H1 (cell line): ENCODE measurements at regions not wholly inside any gene's neighbourhood (a gene's known extent, or its start where the extent isn't known, plus 50 kb on each side); places are given as distances from the start of the nearest gene placed in this dataset.

ENCODE experiments used
- CTCF ChIA-PET: fragments of 300-600 bp; sonication (Branson Sonifier 250); formaldehyde crosslinking; loops from one replicate; lab custom pipeline; 2021; ENCODE audit not compliant: partially characterized antibody; lab: Charles Lee
- POLR2A ChIA-PET: fragments of 300-600 bp; sonication (Branson Sonifier 250); formaldehyde crosslinking; loops from one replicate; lab custom pipeline; 2021; ENCODE audit warnings: inconsistent platforms; ENCODE audit not compliant: partially characterized antibody; lab: Charles Lee
- DNase-seq, 2 experiments: peaks; one replicate each; pipeline versions ENCODE4 v3.0.0 to v3.0.0-alpha.2; 2010 to 2022; ENCODE audit warnings: low spot score in 2 of 2, low read depth in 1 of 2, mixed read lengths in 1 of 2
- FAIRE-seq: peaks from 2 replicates; lab custom pipeline; 2011; peaks lifted over from hg19 to GRCh38; lab: Jason Lieb, UNC
- H2AFZ ChIP-seq: 2 replicates; pipeline ENCODE4 v1.8.1; 2012; ENCODE audit warnings: low read length, inconsistent platforms
- H2AK5ac ChIP-seq: 2 replicates; pipeline ENCODE4 v1.6.1; 2013; ENCODE audit warnings: low read depth, low read length
- H2BK120ac ChIP-seq: replicated peaks from 2 replicates; pipeline ENCODE3; 2013; ENCODE audit warnings: low read depth, low read length, inconsistent platforms
- H2BK12ac ChIP-seq: 2 replicates; pipeline ENCODE4 v1.6.1; 2013; ENCODE audit warnings: low read depth, low read length
- H2BK15ac ChIP-seq: 2 replicates; pipeline ENCODE4 v1.6.1; 2013; ENCODE audit warnings: low read length
- H2BK20ac ChIP-seq: 2 replicates; pipeline ENCODE4 v1.6.1; 2013; ENCODE audit warnings: low read length
- H2BK5ac ChIP-seq: 2 replicates; pipeline ENCODE4 v1.6.1; 2013; ENCODE audit warnings: low read depth, low read length
- H3K14ac ChIP-seq: 2 replicates; pipeline ENCODE4 v1.6.1; 2013; ENCODE audit warnings: inconsistent platforms; ENCODE audit not compliant: insufficient read length
- H3K18ac ChIP-seq: 2 replicates; pipeline ENCODE4 v1.6.1; 2013; ENCODE audit warnings: low read length; ENCODE audit errors: extremely low read depth
- H3K23ac ChIP-seq: 2 replicates; pipeline ENCODE4 v1.6.1; 2013; ENCODE audit warnings: inconsistent platforms; ENCODE audit not compliant: insufficient read length
- H3K23me2 ChIP-seq: 2 replicates; pipeline ENCODE4 v1.6.1; 2013; ENCODE audit warnings: low read depth, low read length
- H3K27ac ChIP-seq: 2 replicates; pipeline ENCODE4 v1.6.1; 2011; ENCODE audit warnings: low read depth, low read length, inconsistent platforms
- H3K27me3 ChIP-seq, 4 experiments: replicated peaks in 1 of 4; 1 replicate in 1 of 4; 2 replicates in 3 of 4; pipeline versions ENCODE4 v1.6.1 to v1.8.1; 2011 to 2013; ENCODE audit warnings: low read length in 3 of 4, mild to moderate bottlenecking in 3 of 4, inconsistent platforms in 2 of 4, mixed read lengths in 2 of 4, moderate library complexity in 1 of 4; ENCODE audit not compliant: control insufficient read depth in 3 of 4, insufficient read depth in 3 of 4; ENCODE audit errors: extremely low read depth in 1 of 4
- H3K36me3 ChIP-seq, 4 experiments: 2 replicates each; pipeline versions ENCODE4 v1.6.1 to v1.8.1; 2011 to 2013; ENCODE audit warnings: mild to moderate bottlenecking in 4 of 4, low read length in 3 of 4, moderate library complexity in 2 of 4, control low read depth in 1 of 4, inconsistent platforms in 1 of 4; ENCODE audit not compliant: insufficient read depth in 4 of 4, control insufficient read depth in 2 of 4
- H3K4ac ChIP-seq: replicated peaks from 2 replicates; pipeline ENCODE3; 2013; ENCODE audit warnings: low read length, low read depth, mixed read lengths, inconsistent platforms; ENCODE audit not compliant: insufficient read length
- H3K4me1 ChIP-seq, 4 experiments: replicated peaks in 1 of 4; 1 replicate in 1 of 4; 2 replicates in 3 of 4; pipeline versions ENCODE4 v1.6.1 to v1.8.1; 2011 to 2013; ENCODE audit warnings: low read length in 3 of 4, inconsistent platforms in 2 of 4, mixed read lengths in 1 of 4; ENCODE audit not compliant: insufficient read depth in 4 of 4, control insufficient read depth in 3 of 4
- H3K4me2 ChIP-seq, 2 experiments: 2 replicates each; pipeline versions ENCODE4 v1.6.1 to v1.8.1; 2011 to 2013; ENCODE audit warnings: low read depth in 2 of 2, low read length in 2 of 2, control low read depth in 1 of 2, inconsistent platforms in 1 of 2, mild to moderate bottlenecking in 1 of 2; ENCODE audit not compliant: insufficient read depth in 1 of 2
- H3K4me3 ChIP-seq, 4 experiments: fragments of 200-600, 300-600 bp in 1 of 4; sonication (generic), shearing (Covaris generic), sonication (Bioruptor Twin) in 1 of 4; 2 replicates each; pipeline versions ENCODE4 v1.5.1 to v1.8.1; 2011 to 2016; ENCODE audit warnings: low read length in 4 of 4, low read depth in 3 of 4, control low read depth in 2 of 4, inconsistent platforms in 2 of 4, mild to moderate bottlenecking in 2 of 4, mixed read lengths in 1 of 4, moderate library complexity in 1 of 4; ENCODE audit not compliant: insufficient read depth in 2 of 4; ENCODE audit errors: extremely low read depth in 1 of 4
- H3K56ac ChIP-seq: replicated peaks from 2 replicates; pipeline ENCODE3; 2013; ENCODE audit warnings: low read depth, mild to moderate bottlenecking, mixed read lengths, low read length, inconsistent platforms; ENCODE audit not compliant: insufficient read length
- H3K79me1 ChIP-seq: 2 replicates; pipeline ENCODE4 v1.6.1; 2013; ENCODE audit warnings: low read depth, low read length, control low read depth
- H3K79me2 ChIP-seq, 2 experiments: 2 replicates each; pipeline versions ENCODE4 v1.6.1 to v1.8.1; 2012 to 2013; ENCODE audit warnings: low read length in 2 of 2, mild to moderate bottlenecking in 2 of 2, inconsistent platforms in 1 of 2; ENCODE audit not compliant: insufficient read depth in 2 of 2, control insufficient read depth in 1 of 2
- H3K9ac ChIP-seq, 4 experiments: replicated peaks in 1 of 4; 1 replicate in 1 of 4; 2 replicates in 3 of 4; pipeline versions ENCODE4 v1.6.1 to v1.8.1; 2011 to 2013; ENCODE audit warnings: low read depth in 3 of 4, low read length in 3 of 4, control low read depth in 2 of 4, mild to moderate bottlenecking in 2 of 4, moderate library complexity in 2 of 4, inconsistent platforms in 1 of 4; ENCODE audit errors: extremely low read depth in 1 of 4
- H3K9me3 ChIP-seq, 2 experiments: 2 replicates each; pipeline versions ENCODE4 v1.6.1 to v1.8.1; 2012 to 2013; ENCODE audit warnings: mild to moderate bottlenecking in 2 of 2, moderate library complexity in 2 of 2, control low read depth in 1 of 2, inconsistent platforms in 1 of 2, low read depth in 1 of 2, low read length in 1 of 2, mixed read lengths in 1 of 2; ENCODE audit not compliant: insufficient read depth in 2 of 2
- H4K20me1 ChIP-seq, 2 experiments: replicated peaks in 1 of 2; 2 replicates each; pipeline versions ENCODE3 to v1.8.1; 2011 to 2013; ENCODE audit warnings: inconsistent platforms in 2 of 2, low read length in 2 of 2, mild to moderate bottlenecking in 1 of 2; ENCODE audit not compliant: insufficient read depth in 2 of 2, control insufficient read depth in 1 of 2
- H4K5ac ChIP-seq: 2 replicates; pipeline ENCODE4 v1.6.1; 2013; ENCODE audit warnings: low read length, low read depth, mixed read lengths, inconsistent platforms; ENCODE audit not compliant: insufficient read length
- H4K8ac ChIP-seq: 2 replicates; pipeline ENCODE4 v1.8.0; 2013; ENCODE audit warnings: mild to moderate bottlenecking, moderate library complexity, low read length, inconsistent platforms; ENCODE audit not compliant: insufficient read depth; ENCODE audit errors: extremely low read depth
- H4K91ac ChIP-seq: replicated peaks from 2 replicates; pipeline ENCODE3; 2013; ENCODE audit warnings: low read length, mixed read lengths, inconsistent platforms; ENCODE audit not compliant: insufficient read length
- BCL11A ChIP-seq, 2 experiments: IDR thresholded peaks; one replicate each; pipeline ENCODE4 v1.6.1; 2011; ENCODE audit warnings: low read depth in 2 of 2, low read length in 2 of 2, mild to moderate bottlenecking in 2 of 2
- CBX5 ChIP-seq: fragments of 300-800, 300-1000 bp; sonication (generic); IDR thresholded peaks from 2 replicates; pipeline ENCODE4 v1.7.1; 2016; ENCODE audit warnings: antibody characterized with exemption, low read length, low read depth
- CEBPB ChIP-seq: IDR thresholded peaks from 2 replicates; pipeline ENCODE4 v1.6.1; 2012; ENCODE audit warnings: low read depth, low read length
- CHD1 ChIP-seq: IDR thresholded peaks from 2 replicates; pipeline ENCODE4 v1.6.1; 2012; ENCODE audit warnings: low read depth, low read length, improper control_type of control experiment
- GTF2F1 ChIP-seq: IDR thresholded peaks from 2 replicates; pipeline ENCODE4 v1.6.1; 2012; ENCODE audit warnings: low read depth, low read length, improper control_type of control experiment, borderline replicate concordance
- SAP30 ChIP-seq: fragments of 300-600 bp; sonication (generic); IDR thresholded peaks from 2 replicates; pipeline ENCODE4 v1.7.1; 2012; ENCODE audit warnings: low read length, moderate library complexity, mild to moderate bottlenecking, inconsistent platforms; ENCODE audit not compliant: insufficient read depth, insufficient replicate concordance
- SIN3A ChIP-seq, 2 experiments: IDR thresholded peaks in 1 of 2; conservative IDR thresholded peaks in 1 of 2; 2 replicates each; pipeline ENCODE4 v1.6.1; 2011 to 2012; ENCODE audit warnings: low read length in 2 of 2, improper control_type of control experiment in 1 of 2, low read depth in 1 of 2, mild to moderate bottlenecking in 1 of 2
- WGBS, 2 experiments: shearing (Covaris generic) in 1 of 2; methylation state at CpG; one replicate each; pipeline versions ENCODE4 v1.1.6 to v1.1.7; 2013 to 2015; ENCODE audit warnings: low lambda C conversion rate in 2 of 2, mixed read lengths in 2 of 2, inconsistent platforms in 1 of 2, low coverage in 1 of 2, missing lambda C conversion rate in 1 of 2; ENCODE audit not compliant: insufficient replicate concordance in 2 of 2, insufficient coverage in 1 of 2, insufficient read length in 1 of 2; ENCODE audit errors: extremely low coverage in 1 of 2, missing lambda C conversion rate in 1 of 2; 5-methylcytosine and 5-hydroxymethylcytosine counted together
- TF ChIP-seq, protein P1 (sequence below): IDR thresholded peaks from 2 replicates; pipeline ENCODE4 v1.6.1; 2011; ENCODE audit warnings: low read length, improper control_type of control experiment

DNA sequence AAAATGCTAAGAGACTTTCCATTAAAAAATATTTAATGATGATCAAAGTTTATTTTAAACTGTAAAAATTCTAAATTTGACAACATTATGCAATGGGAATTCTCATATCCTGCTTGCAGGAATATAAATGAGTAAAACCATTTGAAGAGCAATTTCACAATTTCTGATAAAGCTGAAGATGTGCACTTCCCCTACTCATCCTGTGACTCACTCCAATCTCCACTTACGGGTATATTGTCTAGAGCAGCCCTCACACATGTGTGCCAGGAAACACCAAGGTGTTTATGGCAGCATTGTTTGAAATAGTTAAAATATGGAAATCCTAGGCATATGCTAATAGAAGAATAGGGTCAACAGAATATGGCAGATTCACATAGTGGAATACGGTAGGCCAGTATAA lies 158.4 kb downstream of the PDHA2 start:
- Histone ChIP-seq H3K79me2 (no peaks in the 10 kb centered on the region), H3K4ac (no peak overlapping the region), H4K91ac (no peak overlapping the region), H2AK5ac (no peak overlapping the region), H3K4me3 (no peak overlapping the region), H2AFZ (no peak overlapping the region), H3K79me1 (no peaks in the 10 kb centered on the region), H3K27ac (no peak overlapping the region), H3K27me3 (no peaks in the 10 kb centered on the region), H3K4me1 (no peaks in the 10 kb centered on the region), H4K5ac (no peak overlapping the region), H4K20me1 (no peaks in the 10 kb centered on the region), H2BK5ac (no peak overlapping the region), H3K18ac (no peak overlapping the region), H2BK12ac (no peak overlapping the region), H3K36me3 (no peaks in the 10 kb centered on the region), H2BK15ac (no peak overlapping the region), H2BK120ac (no peak overlapping the region), H2BK20ac (no peak overlapping the region), H3K23me2 (no peaks in the 10 kb centered on the region), H3K9ac (no peak overlapping the region), H3K14ac (no peak overlapping the region), H3K23ac (no peak overlapping the region), H3K56ac (no peak overlapping the region), H3K9me3 (no peaks in the 10 kb centered on the region), H3K4me2 (no peak overlapping the region), H4K8ac (no peak overlapping the region)
- ChIA-PET POLR2A (no interaction called here), CTCF (no interaction called here)
- no peak for DNase-seq
- no peak for FAIRE-seq
- WGBS, 2 experiments, result 95% methylated on average over 2 of the region's 2 CpGs; no CpG with 5 or more reads in 1 of the 2 experiments
- TF ChIP-seq CEBPB (no peak), SAP30 (no peak), BCL11A (IDR thresholded peaks at IDR 0.05; ENCODE audit: low read depth in 2 of 2, low read length in 2 of 2) (no peak), CHD1 (no peak), GTF2F1 (no peak), CBX5 (no peak), SIN3A (conservative IDR thresholded peaks at IDR 0.05 in 1 of 2, IDR thresholded peaks at IDR 0.05 in 1 of 2; ENCODE audit: low read depth in 1 of 2, low read length in 2 of 2) (no peak)
- TF ChIP-seq, protein P1, sequence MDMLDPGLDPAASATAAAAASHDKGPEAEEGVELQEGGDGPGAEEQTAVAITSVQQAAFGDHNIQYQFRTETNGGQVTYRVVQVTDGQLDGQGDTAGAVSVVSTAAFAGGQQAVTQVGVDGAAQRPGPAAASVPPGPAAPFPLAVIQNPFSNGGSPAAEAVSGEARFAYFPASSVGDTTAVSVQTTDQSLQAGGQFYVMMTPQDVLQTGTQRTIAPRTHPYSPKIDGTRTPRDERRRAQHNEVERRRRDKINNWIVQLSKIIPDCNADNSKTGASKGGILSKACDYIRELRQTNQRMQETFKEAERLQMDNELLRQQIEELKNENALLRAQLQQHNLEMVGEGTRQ, result no peak
